OCI-LY1 (cell line): ENCODE measurements at regions not wholly inside any gene's neighbourhood (a gene's known extent, or its start where the extent isn't known, plus 50 kb on each side); places are given as distances from the start of the nearest gene placed in this dataset.

Experiments used
- H2AFZ ChIP-seq: fragments of 200-600 bp; sonication (generic), shearing (Covaris generic); 2 replicates; pipeline ENCODE4 v1.6.0; 2014; ENCODE audit warnings: antibody characterized with exemption, mild to moderate bottlenecking, low read length
- H3F3A ChIP-seq: fragments of 200-600 bp; sonication (generic), shearing (Covaris generic); 2 replicates; pipeline ENCODE4 v1.6.0; 2014; ENCODE audit warnings: mild to moderate bottlenecking, antibody characterized with exemption, low read length, moderate library complexity; ENCODE audit not compliant: insufficient read depth
- H3K27ac ChIP-seq: fragments of 200-600 bp; sonication (generic); 2 replicates; pipeline ENCODE4 v1.5.1; 2014; ENCODE audit warnings: low read length, mixed run types, mild to moderate bottlenecking, low read depth; ENCODE audit not compliant: poor library complexity, severe bottlenecking
- H3K27me3 ChIP-seq: fragments of 200-600 bp; sonication (generic); 2 replicates; pipeline ENCODE4 v1.6.0; 2014; ENCODE audit warnings: antibody characterized with exemption, mild to moderate bottlenecking, low read length, moderate library complexity; ENCODE audit not compliant: insufficient read depth
- H3K36me3 ChIP-seq: fragments of 200-600 bp; sonication (generic); 2 replicates; pipeline ENCODE4 v1.6.1; 2014; ENCODE audit warnings: mild to moderate bottlenecking, antibody characterized with exemption, low read length, moderate library complexity, mixed read lengths; ENCODE audit not compliant: insufficient read depth
- H3K4me1 ChIP-seq: fragments of 200-600 bp; sonication (generic); 2 replicates; pipeline ENCODE4 v1.5.1; 2014; ENCODE audit warnings: mild to moderate bottlenecking, low read length, moderate library complexity; ENCODE audit not compliant: insufficient read depth, severe bottlenecking
- H3K4me2 ChIP-seq: fragments of 200-600 bp; sonication (generic), shearing (Covaris generic); 2 replicates; pipeline ENCODE4 v1.6.1; 2014; ENCODE audit warnings: low read length
- H3K4me3 ChIP-seq: fragments of 200-600 bp; sonication (generic); 2 replicates; pipeline ENCODE4 v1.5.1; 2014; ENCODE audit warnings: low read length, low read depth, mild to moderate bottlenecking, mixed read lengths; ENCODE audit not compliant: poor library complexity, severe bottlenecking
- H3K79me2 ChIP-seq: fragments of 200-600 bp; shearing (Covaris generic); 2 replicates; pipeline ENCODE4 v1.6.1; 2016; ENCODE audit warnings: mixed run types, low read length, mixed read lengths; ENCODE audit not compliant: insufficient read depth
- H3K9ac ChIP-seq: fragments of 200-600 bp; sonication (generic), shearing (Covaris generic); 2 replicates; pipeline ENCODE4 v1.6.1; 2014; ENCODE audit warnings: mild to moderate bottlenecking, low read length, mixed read lengths
- H3K9me2 ChIP-seq: fragments of 200-600 bp; sonication (generic), shearing (Covaris generic); 2 replicates; pipeline ENCODE4 v1.6.1; 2014; ENCODE audit warnings: low read depth, mild to moderate bottlenecking, low read length, mixed read lengths
- H3K9me3 ChIP-seq: fragments of 200-600 bp; shearing (Covaris generic); 2 replicates; pipeline ENCODE4 v1.6.1; 2014; ENCODE audit warnings: low read length, mixed read lengths
- H4K20me1 ChIP-seq: fragments of 200-600 bp; sonication (generic), shearing (Covaris generic); 2 replicates; pipeline ENCODE4 v1.6.0; 2016; ENCODE audit warnings: mild to moderate bottlenecking, low read length; ENCODE audit not compliant: insufficient read depth
- CTCF ChIP-seq: fragments of 200-600 bp; sonication (generic), shearing (Covaris generic); IDR thresholded peaks from 2 replicates; pipeline ENCODE4 v1.5.1; 2017; ENCODE audit warnings: mild to moderate bottlenecking, antibody characterized with exemption, low read length, moderate library complexity, mixed read lengths
- EZH2 ChIP-seq: fragments of 200-600 bp; sonication (generic), shearing (Covaris generic); IDR thresholded peaks from 2 replicates; pipeline ENCODE4 v1.8.0; 2017; ENCODE audit warnings: borderline replicate concordance, mixed run types, mild to moderate bottlenecking, antibody characterized with exemption, low read length, moderate library complexity, mixed read lengths

- Histone ChIP-seq H3K4me2 (no peak overlapping the region), H3K9me2 (no peaks in the 10 kb centered on the region), H3K9me3 (no peaks in the 10 kb centered on the region), H3F3A (no peaks in the 10 kb centered on the region), H3K36me3 (no peaks in the 10 kb centered on the region), H3K4me1 (peaks cover 7% of the 10 kb centered on the region), H3K4me3 (no peak overlapping the region), H2AFZ (no peak overlapping the region), H3K27me3 (no peaks in the 10 kb centered on the region), H3K79me2 (no peaks in the 10 kb centered on the region), H3K9ac (no peak overlapping the region), H3K27ac (no peak overlapping the region), H4K20me1 (no peaks in the 10 kb centered on the region)
- TF ChIP-seq CTCF = no peak
- no peak for TF ChIP-seq EZH2
These were observed 265.3 kb upstream of the STARD13 start for GRCh38 chr13:33550885-33551284.

- H3K4me2 ChIP-seq = no peak overlapping the region
- no peaks in the 10 kb centered on the region for H3F3A ChIP-seq
- no peaks in the 10 kb centered on the region for H4K20me1 ChIP-seq
- H3K36me3 ChIP-seq = no peaks in the 10 kb centered on the region
- no peak overlapping the region for H3K9ac ChIP-seq
- TF ChIP-seq EZH2 (no peak), CTCF (no peak)
- no peaks in the 10 kb centered on the region for H3K4me1 ChIP-seq
- H3K9me2 ChIP-seq = no peaks in the 10 kb centered on the region
- H3K4me3 ChIP-seq = no peak overlapping the region
- no peak overlapping the region for H2AFZ ChIP-seq
- H3K9me3 ChIP-seq = no peaks in the 10 kb centered on the region
- no peaks in the 10 kb centered on the region for H3K79me2 ChIP-seq
- no peaks in the 10 kb centered on the region for H3K27me3 ChIP-seq
- no peak overlapping the region for H3K27ac ChIP-seq
These were observed 262.8 kb upstream of the RFC3 start for GRCh38 chr13:33554919-33555791.

- Histone ChIP-seq H2AFZ (no peak overlapping the region), H3K4me1 (no peaks in the 10 kb centered on the region), H3F3A (no peaks in the 10 kb centered on the region), H3K9ac (no peak overlapping the region), H3K9me2 (no peaks in the 10 kb centered on the region), H4K20me1 (no peaks in the 10 kb centered on the region), H3K9me3 (no peaks in the 10 kb centered on the region), H3K27ac (no peak overlapping the region), H3K27me3 (no peaks in the 10 kb centered on the region), H3K79me2 (no peaks in the 10 kb centered on the region), H3K36me3 (no peaks in the 10 kb centered on the region), H3K4me2 (no peak overlapping the region), H3K4me3 (no peak overlapping the region)
- TF ChIP-seq EZH2 (no peak), CTCF (no peak)
These were observed 261.1 kb upstream of the RFC3 start for GRCh38 chr13:33556828-33557227.
